Gastroesophageal sphincter (tissue), 4 donors: ENCODE measurements at regions not wholly inside any gene's neighbourhood (a gene's known extent, or its start where the extent isn't known, plus 50 kb on each side); places are given as distances from the start of the nearest gene placed in this dataset.

Experiments
- ATAC-seq: fragments of 150-250 bp; one replicate; pipeline ENCODE4 v1.9.1; 2016; ENCODE audit warnings: mild to moderate bottlenecking, moderate library complexity
- H3K27ac ChIP-seq, 4 donors: fragments of 200-600 bp; sonication (generic) in 3 of 4; 1 replicate in 3 of 4; 2 replicates in 1 of 4; pipeline ENCODE4 v1.5.1; 2016 to 2019
- H3K27me3 ChIP-seq: fragments of 200-600 bp; sonication (generic); one replicate; pipeline ENCODE4 v1.5.1; 2019
- H3K36me3 ChIP-seq, 2 donors: fragments of 200-600 bp; sonication (generic); one replicate each; pipeline ENCODE4 v1.5.1; 2019; ENCODE audit warnings: control low read depth in 1 of 2
- H3K4me1 ChIP-seq, 3 donors: fragments of 200-600 bp; sonication (generic); 1 replicate in 2 of 3; 2 replicates in 1 of 3; pipeline ENCODE4 v1.5.1; 2016 to 2019; ENCODE audit warnings: control low read depth in 2 of 3
- H3K4me3 ChIP-seq, 2 donors: fragments of 200-600 bp; sonication (generic); one replicate each; pipeline ENCODE4 v1.5.1; 2019; ENCODE audit warnings: mild to moderate bottlenecking in 1 of 2, moderate library complexity in 1 of 2
- H3K9me3 ChIP-seq, 3 donors: fragments of 200-600 bp; sonication (generic); one replicate each; pipeline ENCODE4 v1.5.1; 2017 to 2019; ENCODE audit warnings: control low read depth in 2 of 3
- CTCF ChIP-seq, 4 experiments: fragments of 200-600 bp in 2 of 4; fragments of 450-650 bp in 2 of 4; sonication (generic) in 1 of 4; IDR thresholded peaks; one replicate each; pipeline ENCODE4 v1.5.1; 2017 to 2019; ENCODE audit warnings: antibody characterized with exemption in 4 of 4, mild to moderate bottlenecking in 2 of 4, moderate library complexity in 2 of 4
- EP300 ChIP-seq: sonication (generic); formaldehyde crosslinking; IDR thresholded peaks from one replicate; pipeline ENCODE4 v1.6.1; 2017; ENCODE audit warnings: antibody characterized with exemption, mild to moderate bottlenecking
- POLR2A ChIP-seq, 2 donors: fragments of 450-650 bp; IDR thresholded peaks; one replicate each; pipeline ENCODE4 v1.6.1; 2017; ENCODE audit warnings: antibody characterized with exemption in 2 of 2, mild to moderate bottlenecking in 2 of 2, moderate library complexity in 1 of 2
- POLR2AphosphoS5 ChIP-seq: sonication (generic); formaldehyde crosslinking; IDR thresholded peaks from one replicate; pipeline ENCODE4 v1.6.1; 2017; ENCODE audit warnings: antibody characterized with exemption
- WGBS, 2 donors: methylation state at CpG; one replicate each; pipeline ENCODE4 v1.1.5; 2018; ENCODE audit warnings: low coverage in 1 of 2; 5-methylcytosine and 5-hydroxymethylcytosine counted together

GRCh38 chr3:5384557-5385236, 197.2 kb downstream of the EDEM1 start:
- no peaks in the 10 kb centered on the region for H3K27me3 ChIP-seq
- ATAC-seq = no peak
- H3K27ac ChIP-seq = no peak overlapping the region
- no peaks in the 10 kb centered on the region for H3K4me1 ChIP-seq
- no peaks in the 10 kb centered on the region for H3K36me3 ChIP-seq
- no peak overlapping the region for H3K4me3 ChIP-seq
- 90 to 94% methylated on average over 3 to 7 of the region's 7 CpGs for WGBS, 2 donors
- no peak for TF ChIP-seq POLR2AphosphoS5
- peaks cover 0 to 18% (median 0%) of the 10 kb centered on the region in 3 donors for H3K9me3 ChIP-seq

- no peak overlapping the region for H3K27ac ChIP-seq
- H3K27me3 ChIP-seq = no peaks in the 10 kb centered on the region
- H3K36me3 ChIP-seq = no peaks in the 10 kb centered on the region
- no peaks in the 10 kb centered on the region for H3K4me1 ChIP-seq
- no peak overlapping the region for H3K4me3 ChIP-seq
- 67 to 78% methylated on average over 1 of the region's 1 CpG for WGBS, 2 donors
- no peaks in the 10 kb centered on the region for H3K9me3 ChIP-seq
- no peak for ATAC-seq
- TF ChIP-seq CTCF (IDR thresholded peaks at IDR 0.05) (no peak), POLR2AphosphoS5 (no peak)
Observed at GRCh38 chr3:5388091-5388490, 200.6 kb downstream of the EDEM1 start.

- Histone ChIP-seq H3K36me3 (no peaks in the 10 kb centered on the region), H3K4me3 (no peak overlapping the region), H3K9me3 (no peaks in the 10 kb centered on the region), H3K4me1 (no peaks in the 10 kb centered on the region), H3K27ac (no peak overlapping the region), H3K27me3 (no peaks in the 10 kb centered on the region)
- TF ChIP-seq EP300 (no peak), POLR2AphosphoS5 (no peak), POLR2A (IDR thresholded peaks at IDR 0.05) (no peak), CTCF (IDR thresholded peaks at IDR 0.05) (no peak)
- no peak for ATAC-seq
- WGBS, 2 donors = 62 to 78% methylated on average over 2 to 4 of the region's 4 CpGs
Observed at GRCh38 chr3:5389057-5389456, 201.6 kb downstream of the EDEM1 start.

DNA sequence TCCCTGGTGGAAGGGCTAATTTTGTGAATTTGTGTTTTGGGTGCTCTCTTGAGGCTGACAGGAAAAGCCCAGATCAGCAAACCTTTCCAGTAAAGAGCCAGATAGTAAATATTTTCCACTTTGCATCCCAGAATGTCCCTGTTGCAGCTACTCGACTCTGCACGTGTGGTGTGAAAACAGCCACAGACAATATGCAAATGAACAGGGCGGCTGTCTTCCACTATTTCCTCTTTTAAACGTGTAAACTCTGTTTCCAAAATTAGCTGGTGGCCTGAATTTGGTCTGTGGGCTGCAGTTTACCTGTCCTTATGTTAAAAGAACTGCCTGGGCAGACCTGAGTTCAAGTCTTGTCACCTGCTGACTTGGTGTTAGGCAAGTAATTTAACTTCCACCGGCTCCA, 202.7 kb downstream of the EDEM1 start:
- TF ChIP-seq POLR2AphosphoS5 = no peak
- TF ChIP-seq CTCF (IDR thresholded peaks at IDR 0.05) = no peak
- TF ChIP-seq EP300 = no peak
- no peak for TF ChIP-seq POLR2A (IDR thresholded peaks at IDR 0.05)
- H3K4me3 ChIP-seq = no peak overlapping the region
- ATAC-seq = no peak
- no peaks in the 10 kb centered on the region for H3K4me1 ChIP-seq
- H3K27ac ChIP-seq = no peak overlapping the region
- no peaks in the 10 kb centered on the region for H3K36me3 ChIP-seq
- H3K27me3 ChIP-seq = no peaks in the 10 kb centered on the region
- no peaks in the 10 kb centered on the region for H3K9me3 ChIP-seq
- 66% methylated on average over 5 of the region's 5 CpGs; no CpG with 5 or more reads in 1 of the 2 donors for WGBS, 2 donors

- no peaks in the 10 kb centered on the region for H3K9me3 ChIP-seq
- TF ChIP-seq POLR2A (IDR thresholded peaks at IDR 0.05) = no peak
- TF ChIP-seq CTCF (IDR thresholded peaks at IDR 0.05) = no peak
- no peak for TF ChIP-seq POLR2AphosphoS5
- TF ChIP-seq EP300 = no peak
- no peak for ATAC-seq
- H3K4me1 ChIP-seq = no peaks in the 10 kb centered on the region
- H3K4me3 ChIP-seq = no peak overlapping the region
- H3K36me3 ChIP-seq = no peaks in the 10 kb centered on the region
- no peaks in the 10 kb centered on the region for H3K27me3 ChIP-seq
- 34 to 58% methylated on average over 3 to 5 of the region's 5 CpGs for WGBS, 2 donors
- H3K27ac ChIP-seq = no peak overlapping the region
Observed at GRCh38 chr3:5390936-5391625, 203.6 kb downstream of the EDEM1 start.
